ENCODE measurements at regions not wholly inside any gene's neighbourhood (a gene's known extent, or its start where the extent isn't known, plus 50 kb on each side); places are given as distances from the start of the nearest gene placed in this dataset.

DNA sequence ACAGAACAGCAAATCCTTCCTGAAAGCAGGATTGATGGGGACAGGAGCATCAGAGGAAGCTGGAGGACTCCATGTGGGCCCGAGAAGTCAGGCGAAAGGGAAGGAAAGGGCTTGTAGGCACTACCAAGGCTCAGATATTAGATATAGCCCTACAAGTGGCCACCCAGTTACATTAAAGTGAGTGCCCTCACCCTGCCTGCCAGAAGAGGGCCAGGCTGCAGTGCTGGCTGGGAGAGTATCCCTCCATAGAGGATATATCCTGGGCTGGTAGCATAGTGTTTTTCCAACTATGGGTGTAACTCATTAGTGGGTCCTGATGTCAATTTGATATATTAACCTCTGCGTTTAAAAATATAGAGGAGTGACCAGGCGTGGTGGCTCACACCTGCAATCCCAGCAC is 285.2 kb downstream of the MYCN start:
- H3K27ac ChIP-seq (ENCODE audit: low read depth in 2 of 2, low read length in 1 of 2): no peak overlapping the region
- ChIA-PET POLR2A (no interaction called here), CTCF (interaction anchor here (1.1 kb wide), 1 partner anchor 46 kb away, joined by 3 read pairs; no protein-coding TSS in a partner anchor)
- H3K9ac ChIP-seq: no peak overlapping the region
- WGBS (ENCODE audit: low lambda C conversion rate): 40% methylated on average over 4 of the region's 4 CpGs
- no peaks in the 10 kb centered on the region for H3F3A ChIP-seq (replicated peaks; ENCODE audit: insufficient read depth)
- TF ChIP-seq RCOR1 (IDR thresholded peaks at IDR 0.05; ENCODE audit: low read length): no peak
- TF ChIP-seq RAD21 (IDR thresholded peaks at IDR 0.05; ENCODE audit: low read length): peak; percentile 31; the same call in 1 of the 2 replicates
- H3K4me1 ChIP-seq (ENCODE audit: control insufficient read depth in 1 of 2, insufficient read depth in 2 of 2, low read depth in 1 of 2, low read length in 1 of 2): peaks cover 0 to 25% of the 10 kb centered on the region in 2 experiments; a peak in 1 of 4 replicates
- H3K4me3 ChIP-seq (ENCODE audit: low read depth in 2 of 2, low read length in 1 of 2): no peak overlapping the region
- H3K79me2 ChIP-seq (ENCODE audit: insufficient read depth): no peaks in the 10 kb centered on the region
- no peaks in the 10 kb centered on the region for H3K27me3 ChIP-seq (ENCODE audit: insufficient read depth)
- H2AFZ ChIP-seq (ENCODE audit: low read depth): no peak overlapping the region
- no peaks in the 10 kb centered on the region for H3K9me3 ChIP-seq
- DNase-seq: no peak
- H3K36me3 ChIP-seq (replicated peaks in 1 of 2; ENCODE audit: control insufficient read depth in 1 of 2, insufficient read depth in 2 of 2, low read length in 1 of 2): no peaks in the 10 kb centered on the region
- H4K20me1 ChIP-seq (ENCODE audit: insufficient read depth): no peaks in the 10 kb centered on the region
- H3K9me2 ChIP-seq: no peaks in the 10 kb centered on the region
- no peak overlapping the region for H3K4me2 ChIP-seq

DNA sequence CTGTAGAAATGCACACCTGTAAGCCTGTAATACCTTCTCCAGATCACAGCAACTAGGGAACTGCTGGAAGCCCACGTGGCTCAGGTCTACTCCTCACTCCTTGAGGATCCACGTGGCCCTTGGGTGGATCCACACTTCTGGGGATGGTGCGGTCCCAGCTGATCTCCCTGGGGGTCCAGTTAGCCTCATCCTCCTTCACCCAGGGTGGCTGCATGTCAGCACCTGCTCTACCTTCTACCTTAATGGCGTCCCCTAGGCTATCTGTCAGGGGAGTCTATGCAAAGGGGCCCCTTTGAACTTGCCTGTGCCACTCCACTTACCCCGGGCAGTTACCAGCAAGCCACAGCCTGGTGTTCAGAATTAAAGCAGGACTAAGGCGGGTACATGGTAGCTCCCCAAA is 284.7 kb downstream of the MYCN start:
- H4K20me1 ChIP-seq (ENCODE audit: insufficient read depth): no peaks in the 10 kb centered on the region

DNA sequence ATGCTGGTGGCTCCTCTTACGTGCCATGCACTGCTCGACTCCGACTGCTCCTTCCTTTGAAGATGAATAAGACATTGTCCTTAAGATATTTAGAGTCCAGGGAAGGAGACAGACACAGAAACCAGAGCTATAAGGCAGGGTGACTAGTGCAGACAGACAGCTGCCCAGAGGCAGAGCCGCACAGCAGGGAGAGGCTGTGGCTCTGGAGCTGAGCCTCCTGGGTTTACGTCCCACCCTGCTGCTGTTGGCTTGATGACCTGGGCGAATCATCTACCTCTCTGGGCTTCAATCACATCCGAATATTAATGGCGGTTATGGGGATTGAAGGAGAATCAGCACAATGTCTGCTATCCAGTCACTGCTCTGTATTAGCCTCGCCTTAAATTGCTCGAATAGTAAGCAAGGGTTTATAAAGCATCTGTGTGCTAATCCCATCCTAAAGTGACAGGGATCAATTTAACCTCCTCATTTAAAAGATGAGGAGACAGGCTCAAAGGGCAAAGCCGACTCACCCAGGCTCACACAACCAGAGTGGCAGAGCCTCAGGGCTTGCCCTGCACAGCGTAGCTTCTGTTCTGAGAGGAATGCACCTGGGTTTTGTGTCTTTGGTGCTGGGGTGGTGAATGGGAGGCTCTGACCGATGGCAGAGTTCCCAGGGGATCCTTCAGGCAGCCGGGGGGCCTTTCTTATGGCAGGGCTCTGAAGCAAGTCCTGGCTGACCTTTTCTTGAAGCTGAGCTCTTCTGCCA is 284.1 kb downstream of the MYCN start:
- no peaks in the 10 kb centered on the region for H3K79me2 ChIP-seq (ENCODE audit: insufficient read depth)
- 31% methylated on average over 13 of the region's 14 CpGs for WGBS (ENCODE audit: low lambda C conversion rate)
- H3K4me1 ChIP-seq (ENCODE audit: control insufficient read depth in 1 of 2, insufficient read depth in 2 of 2, low read depth in 1 of 2, low read length in 1 of 2): peaks cover 0 to 28% of the 10 kb centered on the region in 2 experiments; a peak in 1 of 4 replicates

More for the DNA sequence above, 284.7 kb downstream of the MYCN start:
- Histone ChIP-seq H3K9me2 (no peaks in the 10 kb centered on the region), H3K4me3 (ENCODE audit: low read depth in 2 of 2, low read length in 1 of 2) (no peak overlapping the region), H3K27me3 (ENCODE audit: insufficient read depth) (no peaks in the 10 kb centered on the region), H3K4me2 (no peak overlapping the region), H3K9me3 (no peaks in the 10 kb centered on the region), H3F3A (replicated peaks; ENCODE audit: insufficient read depth) (no peaks in the 10 kb centered on the region), H3K36me3 (replicated peaks in 1 of 2; ENCODE audit: control insufficient read depth in 1 of 2, insufficient read depth in 2 of 2, low read length in 1 of 2) (no peaks in the 10 kb centered on the region), H3K79me2 (ENCODE audit: insufficient read depth) (no peaks in the 10 kb centered on the region), H3K4me1 (ENCODE audit: control insufficient read depth in 1 of 2, insufficient read depth in 2 of 2, low read depth in 1 of 2, low read length in 1 of 2) (peaks cover 0 to 25% of the 10 kb centered on the region in 2 experiments; a peak in 1 of 4 replicates), H2AFZ (ENCODE audit: low read depth) (no peak overlapping the region), H3K27ac (ENCODE audit: low read depth in 2 of 2, low read length in 1 of 2) (no peak overlapping the region), H3K9ac (no peak overlapping the region)
- WGBS (ENCODE audit: low lambda C conversion rate): 24% methylated on average over 6 of the region's 6 CpGs
- TF ChIP-seq, protein P1, sequence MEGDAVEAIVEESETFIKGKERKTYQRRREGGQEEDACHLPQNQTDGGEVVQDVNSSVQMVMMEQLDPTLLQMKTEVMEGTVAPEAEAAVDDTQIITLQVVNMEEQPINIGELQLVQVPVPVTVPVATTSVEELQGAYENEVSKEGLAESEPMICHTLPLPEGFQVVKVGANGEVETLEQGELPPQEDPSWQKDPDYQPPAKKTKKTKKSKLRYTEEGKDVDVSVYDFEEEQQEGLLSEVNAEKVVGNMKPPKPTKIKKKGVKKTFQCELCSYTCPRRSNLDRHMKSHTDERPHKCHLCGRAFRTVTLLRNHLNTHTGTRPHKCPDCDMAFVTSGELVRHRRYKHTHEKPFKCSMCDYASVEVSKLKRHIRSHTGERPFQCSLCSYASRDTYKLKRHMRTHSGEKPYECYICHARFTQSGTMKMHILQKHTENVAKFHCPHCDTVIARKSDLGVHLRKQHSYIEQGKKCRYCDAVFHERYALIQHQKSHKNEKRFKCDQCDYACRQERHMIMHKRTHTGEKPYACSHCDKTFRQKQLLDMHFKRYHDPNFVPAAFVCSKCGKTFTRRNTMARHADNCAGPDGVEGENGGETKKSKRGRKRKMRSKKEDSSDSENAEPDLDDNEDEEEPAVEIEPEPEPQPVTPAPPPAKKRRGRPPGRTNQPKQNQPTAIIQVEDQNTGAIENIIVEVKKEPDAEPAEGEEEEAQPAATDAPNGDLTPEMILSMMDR (IDR thresholded peaks at IDR 0.05): no peak
- no peak for TF ChIP-seq YY1 (IDR thresholded peaks at IDR 0.05; ENCODE audit: low read depth)
- TF ChIP-seq MEF2A (IDR thresholded peaks at IDR 0.05; ENCODE audit: borderline replicate concordance, low read depth): no peak
- no peak for TF ChIP-seq FOSL2 (IDR thresholded peaks at IDR 0.05; ENCODE audit: borderline replicate concordance, low read depth)
- no peak for TF ChIP-seq RXRA (IDR thresholded peaks at IDR 0.05; ENCODE audit: borderline replicate concordance, low read depth)
- TF ChIP-seq ELF1 (IDR thresholded peaks at IDR 0.05): no peak
- CTCF ChIA-PET: interaction anchor here (0.8 to 2.1 kb wide), 5 partner anchors 47 to 384 kb away, joined by 3 to 7 read pairs (median 3); no protein-coding TSS in a partner anchor
- DNase-seq: no peak
- POLR2A ChIA-PET: no interaction called here

More for the DNA sequence above, 284.1 kb downstream of the MYCN start:
- no peaks in the 10 kb centered on the region for H3K27me3 ChIP-seq (ENCODE audit: insufficient read depth)
- TF ChIP-seq TEAD4 (IDR thresholded peaks at IDR 0.05; ENCODE audit: borderline replicate concordance, insufficient read depth) (no peak), YY1 (IDR thresholded peaks at IDR 0.05; ENCODE audit: low read depth) (no peak), JUND (IDR thresholded peaks at IDR 0.05) (no peak), TAF1 (IDR thresholded peaks at IDR 0.05; ENCODE audit: borderline replicate concordance, low read depth, low read length) (no peak), SMC3 (IDR thresholded peaks at IDR 0.05; ENCODE audit: low read depth, low read length) (no peak), NFIC (IDR thresholded peaks at IDR 0.05; ENCODE audit: borderline replicate concordance) (no peak), MXI1 (IDR thresholded peaks at IDR 0.05; ENCODE audit: low read depth, low read length) (no peak), RCOR1 (IDR thresholded peaks at IDR 0.05; ENCODE audit: low read length) (no peak)
- peak; percentile 41 for DNase-seq
- H3K4me3 ChIP-seq (ENCODE audit: low read depth in 2 of 2, low read length in 1 of 2): no peak overlapping the region; a peak in 1 of 4 replicates
- no peak overlapping the region for H2AFZ ChIP-seq (ENCODE audit: low read depth)
- H3K4me2 ChIP-seq: no peak overlapping the region
- H3K9ac ChIP-seq: no peak overlapping the region
- no peaks in the 10 kb centered on the region for H3K36me3 ChIP-seq (replicated peaks in 1 of 2; ENCODE audit: control insufficient read depth in 1 of 2, insufficient read depth in 2 of 2, low read length in 1 of 2)
- no peaks in the 10 kb centered on the region for H3K9me2 ChIP-seq
- H3F3A ChIP-seq (replicated peaks; ENCODE audit: insufficient read depth): no peaks in the 10 kb centered on the region
- CTCF ChIA-PET: interaction anchor here (0.6 to 2.3 kb wide), 9 partner anchors 11 to 384 kb away, joined by 3 to 9 read pairs (median 4); partner anchors contain the start of gene MYCN
- H3K9me3 ChIP-seq: no peaks in the 10 kb centered on the region
- POLR2A ChIA-PET: no interaction called here
- no peaks in the 10 kb centered on the region for H4K20me1 ChIP-seq (ENCODE audit: insufficient read depth)
- no peak overlapping the region for H3K27ac ChIP-seq (ENCODE audit: low read depth in 2 of 2, low read length in 1 of 2)
